NCI-H345 (cell line): ENCODE measurements at regions not wholly inside any gene's neighbourhood (a gene's known extent, or its start where the extent isn't known, plus 50 kb on each side); places are given as distances from the start of the nearest gene placed in this dataset.
"Not testable (repeated sequence)": the region's sequence is repeated elsewhere in the genome, so short reads cannot be mapped to it uniquely, and the experiment has no call there.

Experiments used
- DNase-seq: peaks from one replicate; lab custom pipeline; 2025; lab: John Stamatoyannopoulos, UW

DNA sequence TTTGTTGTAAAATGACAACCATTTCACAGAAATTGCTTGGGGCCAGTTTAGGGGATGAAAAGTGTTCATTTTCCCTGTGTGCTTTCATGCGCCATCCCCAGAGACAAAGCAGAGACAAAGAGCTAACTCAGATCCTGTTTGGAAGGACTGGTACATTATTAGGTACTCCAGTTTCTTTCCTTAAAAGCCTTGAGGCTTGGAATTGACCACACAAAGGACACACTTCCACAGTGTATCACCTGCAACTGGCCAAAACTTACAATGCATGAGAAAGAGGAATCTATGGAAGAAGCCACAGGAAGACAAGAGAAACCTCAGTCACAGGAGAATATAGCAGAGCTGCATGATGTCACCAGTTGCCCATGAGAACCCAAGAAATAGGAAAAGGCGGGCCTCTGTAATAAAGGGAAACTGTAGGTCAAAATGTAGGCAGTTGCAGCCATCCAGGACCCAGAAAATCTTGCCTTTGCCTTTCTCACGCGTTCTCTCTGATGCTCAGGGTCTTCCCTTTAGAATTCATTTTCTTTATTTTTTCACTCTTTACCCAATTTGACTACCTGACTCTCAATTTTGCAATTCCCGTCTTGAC, 339.0 kb downstream of the RMST start:
- DNase-seq: no peak

DNA sequence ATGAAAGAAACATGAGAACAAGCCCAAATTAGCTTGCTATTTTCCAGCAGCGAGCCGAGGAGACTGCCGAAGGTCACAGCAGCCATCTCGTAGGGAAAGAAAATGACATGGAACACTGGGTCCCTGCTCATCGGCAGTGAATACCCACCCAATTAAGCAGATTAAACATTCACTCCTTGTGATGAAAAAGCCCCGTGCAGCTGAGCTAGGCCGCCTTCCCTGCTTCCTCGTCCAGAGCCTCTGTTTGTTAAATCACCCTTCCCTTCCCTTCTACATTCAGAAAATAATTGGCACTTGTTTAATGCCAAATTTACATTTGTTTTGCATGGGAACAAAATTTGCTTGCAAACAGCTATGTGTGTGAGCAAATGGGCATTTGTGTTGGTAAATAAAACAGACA, 342.5 kb downstream of the RMST start:
- no peak for DNase-seq

DNA sequence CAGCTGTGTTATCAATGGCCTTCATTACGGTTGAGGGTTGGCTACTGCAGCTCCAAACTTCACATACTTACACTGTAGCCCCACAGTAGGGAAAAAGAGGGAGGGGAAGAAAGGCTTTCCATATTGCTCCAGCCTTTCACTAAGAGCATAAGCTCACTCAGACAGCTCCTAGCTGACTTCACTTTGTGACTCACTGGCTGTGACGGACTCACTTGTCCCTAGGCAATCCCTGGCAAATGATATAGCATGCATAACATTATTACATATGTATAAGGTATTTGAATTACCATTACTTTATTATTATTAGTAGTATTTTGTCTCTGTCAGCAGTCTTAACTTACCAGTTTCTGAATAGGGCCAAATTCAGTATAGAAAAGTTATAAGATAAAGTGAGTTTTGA, 350.7 kb downstream of the RMST start:
- no peak for DNase-seq

DNA sequence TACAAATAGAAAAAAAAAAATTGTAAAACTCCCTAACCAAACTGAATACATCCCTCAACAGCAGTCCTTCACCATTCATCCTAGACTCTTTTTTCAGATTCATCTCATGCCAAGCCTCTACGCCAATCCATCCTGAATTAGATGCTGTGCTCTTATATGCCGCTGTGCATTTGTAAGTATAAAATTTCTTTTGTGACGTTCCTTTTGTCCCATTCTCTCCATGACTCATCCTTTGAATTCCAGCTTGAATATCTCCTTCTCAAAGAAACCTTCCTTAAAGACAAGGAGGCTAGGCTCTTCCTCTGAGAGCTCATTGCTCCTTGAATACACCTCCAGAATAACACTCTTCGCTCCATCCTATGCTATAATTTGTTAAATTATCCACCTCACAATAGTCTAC, 359.2 kb downstream of the RMST start:
- no peak for DNase-seq

DNA sequence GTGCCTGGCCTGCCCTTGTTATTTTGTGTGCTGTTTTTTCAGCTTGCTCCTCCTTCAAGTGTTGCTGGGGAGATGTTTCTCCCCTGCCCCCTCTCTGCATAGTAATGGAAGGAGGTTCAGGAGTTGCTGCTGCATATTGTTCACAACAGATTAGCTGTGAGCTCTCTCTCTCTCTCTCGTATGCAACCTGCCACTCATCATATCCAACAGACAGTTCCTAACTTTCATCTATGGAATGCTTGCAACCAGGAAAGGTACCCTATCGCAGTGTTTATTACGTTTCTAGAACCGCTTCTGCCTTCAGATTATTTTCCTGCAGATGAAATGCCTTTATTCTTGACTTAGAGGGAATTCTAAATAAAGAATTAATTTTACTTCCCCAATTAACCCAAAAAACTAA, 372.9 kb downstream of the RMST start:
- DNase-seq: no peak

DNA sequence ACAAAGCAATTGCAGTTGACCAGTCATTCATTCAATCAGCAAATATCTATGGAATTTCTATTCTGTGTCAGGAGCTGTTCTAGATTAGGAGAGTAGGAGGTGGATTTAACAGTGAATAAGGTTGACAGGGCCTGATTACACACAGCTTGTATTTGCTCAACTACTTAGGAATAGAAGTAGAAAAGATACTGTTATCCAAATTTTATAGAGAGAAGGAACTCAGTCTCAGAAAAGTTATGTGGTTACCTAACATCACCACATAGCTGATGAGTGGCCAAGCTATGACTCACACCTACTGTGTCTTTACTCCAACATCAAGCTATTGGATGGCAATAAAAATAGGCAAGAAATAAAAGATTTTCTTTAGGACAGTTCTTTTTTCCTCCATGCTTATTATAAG, 374.8 kb downstream of the RMST start:
- DNase-seq: no peak

DNA sequence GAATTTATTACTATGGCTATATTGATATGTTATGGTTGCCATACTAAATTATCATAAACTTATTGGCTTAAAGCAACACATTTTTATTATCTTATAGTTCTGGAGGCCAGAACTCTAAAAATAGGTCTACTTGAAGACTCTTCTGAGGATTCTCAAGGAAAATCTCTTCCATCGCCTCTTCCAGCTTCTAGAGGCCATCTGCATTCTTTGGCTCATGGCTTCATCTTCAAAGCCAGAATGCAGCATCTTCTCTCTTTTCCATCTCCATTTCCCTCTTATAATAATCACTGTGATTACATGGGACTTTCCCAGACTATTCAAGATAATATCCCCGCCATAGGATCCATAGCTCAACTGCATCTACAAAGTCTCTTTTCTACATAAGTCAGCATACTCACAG, 385.4 kb downstream of the RMST start:
- no peak for DNase-seq

DNA sequence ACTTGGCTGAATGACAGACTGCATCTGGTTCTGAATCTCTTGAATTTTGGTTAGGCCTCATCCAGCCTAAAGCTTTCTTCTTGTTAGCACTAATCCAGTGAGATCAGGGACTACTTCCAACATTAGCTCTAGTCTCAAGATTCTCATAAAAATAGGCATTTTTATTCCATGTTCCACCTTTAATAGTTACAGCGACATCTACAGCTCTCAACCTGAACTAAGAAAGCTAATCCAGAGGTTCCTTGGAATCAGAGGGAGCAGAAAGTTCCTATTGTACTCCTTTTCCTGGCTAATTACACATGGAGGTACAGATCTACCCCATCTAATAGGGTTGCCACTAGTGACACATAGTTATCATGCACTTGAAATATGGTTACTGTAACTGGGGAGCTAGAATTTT, 391.9 kb downstream of the RMST start:
- no peak for DNase-seq

DNA sequence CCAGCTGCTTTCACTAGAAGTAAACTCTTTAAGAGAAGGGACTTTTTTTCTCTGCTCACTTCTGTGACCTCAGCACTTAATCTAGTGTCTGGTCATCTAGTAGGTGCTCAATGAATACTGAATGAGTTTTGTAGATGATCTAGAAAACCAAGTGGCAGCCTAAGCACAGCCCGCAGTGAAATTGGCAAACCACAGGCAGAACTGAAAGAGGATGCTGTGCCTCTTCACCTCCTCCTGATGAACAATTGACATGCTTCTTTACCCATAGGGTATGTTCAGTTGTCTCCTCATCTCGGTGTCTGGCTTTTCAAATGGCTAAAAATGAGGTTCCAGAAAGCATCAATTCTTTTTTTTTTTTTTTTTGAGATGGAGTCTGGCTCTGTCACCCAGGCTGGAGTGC, 399.5 kb downstream of the RMST start:
- no peak for DNase-seq

DNA sequence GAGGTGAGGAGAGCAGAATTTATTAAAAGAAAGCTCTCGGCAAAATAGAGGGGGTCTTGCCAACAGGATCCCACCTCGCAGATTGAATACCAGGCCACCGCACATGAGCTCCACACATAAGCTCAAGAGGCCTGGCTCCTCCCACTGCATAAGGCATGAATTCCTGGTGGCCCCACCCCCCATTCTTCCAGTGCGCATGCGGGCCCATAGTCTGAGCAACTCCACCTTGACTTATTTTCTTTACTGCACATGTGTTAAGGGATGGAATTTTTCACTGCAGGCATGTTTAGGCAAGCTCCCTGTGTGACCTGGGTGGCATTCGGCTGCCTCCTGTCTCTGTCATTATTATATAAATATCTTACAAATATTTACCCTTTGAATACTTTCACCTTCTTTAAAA, 412.5 kb downstream of the RMST start:
- DNase-seq: no peak

DNA sequence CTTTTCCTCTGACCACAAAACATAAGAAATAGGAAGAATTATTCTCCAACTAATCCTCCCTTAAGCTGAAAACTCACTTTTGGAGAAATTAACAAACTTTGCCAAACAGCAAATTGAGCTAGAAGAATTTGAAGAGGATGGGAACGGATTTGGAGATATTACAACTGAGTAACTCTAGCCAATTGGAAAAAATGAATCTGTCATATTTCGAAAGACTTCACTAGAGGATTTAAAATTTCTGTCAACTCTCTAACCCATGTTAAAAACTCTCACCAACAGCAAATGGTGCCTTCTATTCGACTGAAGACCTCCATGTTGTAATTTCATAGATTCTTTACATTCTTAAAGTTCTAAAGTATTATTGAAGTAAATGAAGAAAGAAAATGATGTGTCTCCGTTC, 414.2 kb downstream of the RMST start:
- DNase-seq: no peak

DNA sequence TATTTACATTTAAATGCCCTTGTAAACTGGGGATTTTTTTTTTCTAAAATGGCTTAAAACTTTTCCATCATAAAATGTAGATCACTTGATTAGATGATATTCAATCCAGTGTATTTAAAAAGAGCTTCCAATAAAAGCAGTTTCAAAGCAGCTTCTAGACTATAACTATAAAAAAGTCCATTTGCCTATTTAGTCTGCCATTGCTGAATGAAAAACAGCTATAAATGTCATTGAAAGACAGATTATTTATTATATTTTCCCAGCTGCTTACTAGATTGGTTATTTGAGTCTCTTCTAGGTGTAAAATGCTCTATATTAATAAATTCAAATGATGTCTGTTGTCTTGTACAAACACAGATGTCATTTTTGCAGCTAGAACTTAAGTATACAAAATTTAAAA, 414.8 kb downstream of the RMST start:
- DNase-seq: no peak

DNA sequence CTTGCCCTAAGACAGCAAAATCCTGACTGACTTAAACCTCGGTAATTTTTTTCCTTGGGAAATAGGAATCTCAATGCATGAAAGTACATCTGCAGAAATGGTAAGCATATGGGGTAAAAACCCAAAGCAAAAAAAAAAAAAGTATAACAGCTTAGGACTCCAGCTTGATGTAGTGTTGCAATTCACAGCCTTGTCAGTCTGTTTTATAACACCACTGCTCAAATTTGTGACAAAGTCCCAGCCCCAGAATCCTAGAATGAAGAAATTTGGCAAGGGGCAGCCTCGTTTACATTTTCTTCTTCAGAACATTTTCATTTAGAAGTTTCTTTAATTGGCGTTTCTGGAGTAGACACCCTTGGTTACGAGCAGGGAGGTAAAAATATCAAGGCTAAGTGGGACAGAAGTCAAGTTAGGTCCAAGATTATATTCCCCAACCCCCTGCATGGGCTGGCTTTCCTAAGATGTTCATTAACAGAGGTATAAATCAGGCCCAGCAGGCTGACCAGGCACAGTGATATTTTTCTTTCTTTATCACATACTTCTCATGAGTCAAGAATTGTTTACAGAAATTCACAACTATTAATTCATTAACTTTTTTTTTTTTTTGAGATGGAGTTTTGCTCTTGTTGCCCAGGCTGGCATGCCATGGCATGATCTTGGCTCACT, 424.0 kb downstream of the RMST start:
- no peak for DNase-seq

DNA sequence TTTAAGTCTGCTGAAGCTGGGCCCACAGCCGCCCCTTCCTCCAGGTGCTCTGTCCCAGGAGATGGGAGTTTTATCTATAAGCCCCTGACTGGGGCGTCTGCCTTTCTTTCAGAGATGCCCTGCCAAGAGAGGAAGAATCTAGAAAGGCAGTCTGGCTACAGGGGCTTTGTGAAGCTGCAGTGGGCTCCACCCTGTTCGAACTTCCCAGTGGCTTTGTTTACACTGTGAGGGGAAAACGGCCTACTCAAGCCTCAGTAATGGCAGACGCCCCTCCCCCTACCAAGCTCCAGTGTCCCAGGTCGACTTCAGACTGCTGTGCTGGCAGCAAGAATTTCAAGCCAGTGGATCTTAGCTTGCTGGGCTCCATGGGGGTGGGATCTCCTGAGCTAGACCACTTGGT, 435.3 kb downstream of the RMST start:
- not testable (repeated sequence) for DNase-seq

DNA sequence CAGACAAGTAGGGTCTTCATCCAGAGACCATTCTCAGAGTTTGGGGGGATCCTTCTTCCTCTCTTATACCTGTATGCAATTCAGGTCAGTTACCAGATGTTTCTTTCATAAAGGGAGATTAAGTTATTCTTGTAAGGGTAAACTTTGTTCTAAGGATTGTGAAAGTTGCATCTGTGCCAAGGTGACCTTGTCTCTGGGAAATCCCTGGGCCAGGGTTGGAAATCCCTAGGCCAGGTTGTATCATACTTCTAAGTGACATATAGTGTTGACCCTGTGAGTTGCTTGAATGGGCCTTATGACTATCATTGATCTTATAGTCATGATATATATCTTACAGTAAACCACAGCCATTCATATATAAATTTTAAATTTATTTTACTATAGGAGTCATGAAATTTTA, 436.9 kb downstream of the RMST start:
- no peak for DNase-seq

DNA sequence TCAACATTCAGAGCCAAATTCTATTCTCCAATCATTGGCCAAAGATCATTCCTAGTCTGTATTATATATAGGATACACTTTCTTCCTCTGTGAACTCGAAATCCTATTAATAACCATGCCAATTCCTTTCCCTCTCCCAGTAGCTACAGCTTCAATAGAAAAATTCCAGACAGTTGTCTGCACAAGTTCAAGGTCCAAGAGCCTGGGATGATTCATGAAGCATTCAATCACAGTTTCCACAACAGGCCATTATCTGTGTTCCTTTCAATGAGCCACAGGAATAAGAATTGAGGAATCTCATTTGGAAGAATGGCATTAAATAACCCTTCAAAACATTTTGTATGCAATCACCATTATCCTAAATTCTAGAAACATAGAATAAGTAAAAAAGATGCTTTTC, 437.4 kb downstream of the RMST start:
- no peak for DNase-seq

DNA sequence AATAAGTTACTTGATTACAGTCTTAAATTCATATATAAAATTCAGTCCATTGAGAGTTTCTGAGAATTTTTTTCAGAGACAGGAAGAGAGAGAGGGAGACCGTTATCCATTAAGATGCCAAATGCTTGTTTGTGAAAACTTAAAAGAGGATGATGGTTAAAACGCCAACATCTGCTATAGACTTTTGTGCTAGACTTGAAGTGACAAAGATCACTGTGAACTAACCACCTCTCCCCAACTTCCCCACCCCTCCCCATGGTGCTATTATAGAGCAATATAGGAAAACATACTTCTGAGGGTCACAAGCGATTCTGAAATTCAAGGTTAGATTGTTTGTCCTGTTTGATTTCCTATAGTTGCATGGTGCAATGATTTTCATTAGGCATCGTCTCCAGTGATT, 440.8 kb downstream of the RMST start:
- no peak for DNase-seq

DNA sequence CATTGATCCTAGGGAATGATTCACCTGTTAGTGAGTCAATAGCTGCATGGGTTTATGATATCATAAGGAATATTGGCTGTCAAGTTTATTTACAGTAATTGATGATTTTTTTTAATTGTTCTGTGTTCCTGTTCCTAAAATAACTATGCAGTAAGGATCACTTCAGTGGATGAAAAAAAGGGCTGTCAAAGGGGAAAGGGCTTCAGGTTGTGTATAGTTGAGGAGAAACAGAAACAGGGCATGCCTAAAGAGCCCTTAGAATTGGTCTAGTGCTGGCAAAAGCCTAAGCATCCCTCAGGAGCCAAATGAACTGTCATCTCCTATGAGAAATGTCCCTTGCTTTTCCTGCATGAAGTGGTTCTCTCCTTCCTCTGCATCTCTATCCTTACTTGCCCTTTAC, 444.9 kb downstream of the RMST start:
- no peak for DNase-seq

DNA sequence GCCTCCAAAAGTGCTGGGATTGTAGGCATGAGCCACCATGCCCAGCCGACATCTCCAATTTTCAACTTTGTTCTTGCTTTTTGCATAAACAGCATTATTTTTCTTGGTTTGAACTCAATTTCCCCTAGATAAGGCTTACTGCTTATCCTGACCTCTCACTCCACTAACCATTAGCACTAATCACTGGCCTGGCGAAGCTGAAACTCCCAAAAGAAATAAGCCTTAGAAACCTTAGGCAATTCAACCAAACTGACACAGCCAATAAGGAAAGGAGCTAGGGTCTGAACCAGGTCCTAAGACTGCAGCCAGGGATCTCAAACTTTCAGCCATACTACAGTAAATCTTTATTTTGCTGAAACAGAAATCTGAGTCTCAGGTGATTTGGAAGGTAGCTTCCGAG, 448.0 kb downstream of the RMST start:
- no peak for DNase-seq

DNA sequence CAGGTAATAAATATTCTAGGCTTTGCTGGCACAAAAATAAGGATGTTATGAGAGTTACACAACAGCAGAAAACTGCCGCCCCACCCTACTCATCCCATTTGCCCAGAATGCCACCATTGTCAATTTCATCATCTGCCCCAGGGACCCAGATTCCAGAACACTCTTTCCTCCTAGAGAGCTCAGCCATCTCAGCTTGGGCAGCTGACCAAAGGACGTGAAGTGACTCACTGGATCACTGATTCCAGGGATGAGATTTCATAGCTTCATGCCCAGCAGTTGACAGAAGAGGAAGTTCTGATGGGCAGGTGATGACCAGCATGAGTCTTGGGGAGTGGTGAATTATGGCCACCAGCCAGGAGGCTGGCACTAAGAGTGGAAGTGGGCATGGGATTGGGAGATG, 450.3 kb downstream of the RMST start:
- DNase-seq: no peak

DNA sequence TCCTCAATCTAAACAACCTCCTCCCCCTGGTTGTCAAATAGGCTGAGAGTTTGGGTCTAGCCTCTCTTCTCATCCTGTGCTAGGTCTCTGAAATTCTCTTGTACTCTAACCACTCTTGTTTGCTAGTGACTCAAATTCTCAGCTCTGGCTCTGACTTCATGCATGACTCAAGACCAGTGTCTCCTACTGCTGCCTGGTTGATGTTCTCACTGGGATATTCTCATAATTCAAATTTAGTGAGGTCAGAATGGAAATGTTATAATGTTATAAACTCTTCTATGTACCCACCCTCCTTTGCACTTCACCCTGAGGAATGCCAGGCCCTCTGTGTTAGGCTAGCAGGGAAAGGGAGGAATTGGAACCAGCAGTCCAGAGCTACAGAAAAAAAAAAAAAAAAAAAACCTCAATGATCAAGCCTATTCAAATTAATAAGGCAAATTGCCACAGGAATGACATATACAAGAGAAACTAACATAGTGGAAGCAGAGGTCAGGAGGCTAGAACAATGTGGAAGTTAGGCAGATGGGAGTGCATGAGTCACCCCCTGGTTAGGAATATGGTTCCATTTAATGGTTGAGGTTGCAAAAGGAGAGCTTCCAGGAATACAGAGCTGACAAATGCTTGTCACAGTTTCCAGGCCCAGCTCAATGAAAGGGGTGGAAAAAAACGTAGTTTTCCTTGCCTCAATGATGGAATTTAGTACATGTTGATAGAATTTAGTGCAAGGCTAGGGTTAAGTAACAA, 459.5 kb downstream of the RMST start:
- DNase-seq: no peak

DNA sequence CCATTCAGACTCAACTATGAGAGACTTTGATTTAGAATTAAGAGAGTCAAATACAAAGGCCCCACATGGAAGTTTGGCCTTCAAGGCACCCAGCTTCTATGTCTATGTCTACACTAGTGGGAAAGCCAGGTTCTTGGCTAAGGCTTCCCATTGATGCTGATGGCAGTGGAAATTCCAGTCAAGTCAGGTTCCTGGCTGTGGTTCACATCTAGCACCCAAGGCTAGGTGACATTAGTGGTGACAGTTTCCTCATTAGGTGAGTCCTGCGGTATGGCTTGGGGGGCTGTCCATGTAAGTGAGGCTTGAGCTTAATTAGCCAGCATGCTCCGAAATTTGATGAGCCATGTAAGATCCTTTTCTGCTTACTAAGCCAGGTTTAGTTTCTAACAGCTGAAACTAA, 460.9 kb downstream of the RMST start:
- DNase-seq: no peak

DNA sequence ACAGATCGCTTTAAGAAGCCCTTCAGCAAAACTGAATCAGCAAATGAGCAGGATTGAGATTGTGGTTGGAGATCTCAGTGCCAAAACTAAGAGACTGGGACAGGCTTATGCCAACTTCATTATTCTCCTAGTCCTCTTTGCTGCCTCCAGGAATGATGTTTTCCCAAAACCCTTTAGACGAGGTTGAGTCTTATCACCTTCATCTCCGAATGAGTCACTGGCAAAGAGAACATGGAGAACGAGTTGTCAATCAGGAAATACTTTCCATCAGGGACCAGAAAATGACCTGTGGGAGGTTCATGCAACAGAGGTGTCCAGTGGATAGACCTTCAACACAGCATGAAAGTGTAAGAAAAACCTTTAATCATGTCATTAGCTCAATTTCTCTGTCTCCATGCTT, 461.5 kb downstream of the RMST start:
- no peak for DNase-seq

DNA sequence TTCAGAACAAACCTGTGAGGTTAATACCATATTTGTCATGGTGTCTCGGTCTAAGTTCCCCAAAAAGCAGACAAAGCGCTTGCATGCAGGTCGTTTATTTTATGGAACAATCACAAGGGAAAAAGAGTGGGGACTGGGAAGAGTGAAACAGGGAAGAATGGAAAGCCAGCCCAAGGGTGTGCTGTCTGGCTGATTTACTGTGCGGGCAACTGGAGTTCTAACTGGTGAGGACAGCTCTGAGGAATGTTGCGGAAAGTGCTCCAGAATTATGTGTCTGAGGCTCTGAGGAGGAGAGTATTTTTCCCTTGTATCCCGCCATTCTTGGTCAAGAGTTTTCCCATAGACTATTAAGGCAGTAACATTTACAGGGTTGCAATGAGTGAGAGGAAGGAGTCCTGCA, 465.4 kb downstream of the RMST start:
- no peak for DNase-seq
